Left ventricle myocardium inferior (tissue), 1 donor: ENCODE measurements at regions not wholly inside any gene's neighbourhood (a gene's known extent, or its start where the extent isn't known, plus 50 kb on each side); places are given as distances from the start of the nearest gene placed in this dataset.

Experiments
- DNase-seq: peaks from one replicate; pipeline ENCODE4 v3.0.0-alpha.2; 2020
- H3K27ac ChIP-seq: fragments of 200-600 bp; replicated peaks from 2 replicates; pipeline ENCODE4 v1.8.0; 2021
- H3K27me3 ChIP-seq: fragments of 200-600 bp; 2 replicates; pipeline ENCODE4 v1.8.0; 2021; ENCODE audit warnings: low read depth
- H3K36me3 ChIP-seq: fragments of 200-600 bp; 2 replicates; pipeline ENCODE4 v1.8.0; 2021
- H3K4me1 ChIP-seq: fragments of 200-600 bp; 2 replicates; pipeline ENCODE4 v1.8.0; 2021
- H3K4me3 ChIP-seq: fragments of 200-600 bp; 2 replicates; pipeline ENCODE4 v1.8.0; 2021; ENCODE audit warnings: mild to moderate bottlenecking, moderate library complexity
- H3K9me3 ChIP-seq: fragments of 200-600 bp; replicated peaks from 2 replicates; pipeline ENCODE4 v1.8.0; 2021
- CTCF ChIP-seq: fragments of 200-600 bp; IDR thresholded peaks from 2 replicates; pipeline ENCODE4 v1.8.0; 2021; ENCODE audit warnings: antibody characterized with exemption, mild to moderate bottlenecking, borderline replicate concordance
- intact Hi-C: fragments of 100-400 bp; cut with micrococcal nuclease; formaldehyde crosslinking; loops from one replicate; pipeline ENCODE4 v1.11.0; 2022
- donor health status: DM: no; HTN: yes; CAD: no; lungs with severe emphysema.

- intact Hi-C loops: no loop called here
- DNase-seq: no peak
- no peak overlapping the region for H3K27ac ChIP-seq
- H3K4me3 ChIP-seq: no peak overlapping the region
- no peak for TF ChIP-seq CTCF
- H3K9me3 ChIP-seq: no peaks in the 10 kb centered on the region
- H3K27me3 ChIP-seq: no peaks in the 10 kb centered on the region
- H3K36me3 ChIP-seq: no peaks in the 10 kb centered on the region
- peaks cover 12% of the 10 kb centered on the region for H3K4me1 ChIP-seq
These were observed 181.2 kb upstream of the RAB4A start for GRCh38 chr1:229089586-229090208.

- no peak overlapping the region for H3K27ac ChIP-seq
- intact Hi-C loops: no loop called here
- H3K4me3 ChIP-seq: no peak overlapping the region
- peaks cover 10% of the 10 kb centered on the region for H3K4me1 ChIP-seq
- peaks cover 3% of the 10 kb centered on the region for H3K9me3 ChIP-seq
- no peak for TF ChIP-seq CTCF
- no peak for DNase-seq
- H3K27me3 ChIP-seq: no peaks in the 10 kb centered on the region
- no peaks in the 10 kb centered on the region for H3K36me3 ChIP-seq
These were observed 179.2 kb upstream of the RAB4A start for GRCh38 chr1:229091721-229092136.

- intact Hi-C loops: no loop called here
- H3K4me3 ChIP-seq: no peak overlapping the region
- no peak for DNase-seq
- H3K4me1 ChIP-seq: peaks cover 1% of the 10 kb centered on the region
- H3K36me3 ChIP-seq: no peaks in the 10 kb centered on the region
- H3K9me3 ChIP-seq: peaks cover 3% of the 10 kb centered on the region
- TF ChIP-seq CTCF: no peak
- no peaks in the 10 kb centered on the region for H3K27me3 ChIP-seq
- no peak overlapping the region for H3K27ac ChIP-seq
These were observed 178.3 kb upstream of the RAB4A start for GRCh38 chr1:229092377-229093237.

GRCh38 chr1:229093238-229093540, 177.7 kb upstream of the RAB4A start:
- Histone ChIP-seq H3K36me3 (no peaks in the 10 kb centered on the region), H3K27ac (no peak overlapping the region), H3K4me3 (no peak overlapping the region), H3K27me3 (no peaks in the 10 kb centered on the region), H3K4me1 (no peaks in the 10 kb centered on the region), H3K9me3 (peaks cover 3% of the 10 kb centered on the region)
- DNase-seq: no peak
- intact Hi-C loops: no loop called here
- no peak for TF ChIP-seq CTCF

- Histone ChIP-seq H3K27ac (no peak overlapping the region), H3K4me1 (no peaks in the 10 kb centered on the region), H3K36me3 (no peaks in the 10 kb centered on the region), H3K9me3 (peaks cover 3% of the 10 kb centered on the region), H3K4me3 (no peak overlapping the region), H3K27me3 (no peaks in the 10 kb centered on the region)
- intact Hi-C loops: no loop called here
- no peak for TF ChIP-seq CTCF
- no peak for DNase-seq
These were observed 177.1 kb upstream of the RAB4A start for GRCh38 chr1:229093609-229094336.
